ENCODE measurements at regions not wholly inside any gene's neighbourhood (a gene's known extent, or its start where the extent isn't known, plus 50 kb on each side); places are given as distances from the start of the nearest gene placed in this dataset.

DNA sequence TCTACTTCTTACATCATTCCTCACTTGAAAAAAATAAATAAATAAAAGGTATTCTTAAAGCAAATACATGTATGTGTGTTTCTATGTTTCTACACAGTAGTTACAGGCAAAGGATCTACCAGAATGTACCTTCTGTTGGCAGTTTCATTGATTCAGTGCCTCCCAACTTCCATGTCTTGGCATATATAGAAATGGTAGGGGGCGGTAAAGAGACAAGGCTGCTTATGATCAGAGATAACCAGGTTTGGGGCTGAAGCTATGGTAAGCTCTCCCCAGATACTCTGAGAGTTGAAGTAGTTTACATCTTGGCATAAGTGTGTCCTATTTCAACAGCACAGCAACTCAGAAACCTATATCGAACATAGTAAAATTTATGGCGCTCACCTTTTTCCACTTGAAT, 1075.4 kb upstream of the C9orf72 start:
- TF ChIP-seq, protein P1, sequence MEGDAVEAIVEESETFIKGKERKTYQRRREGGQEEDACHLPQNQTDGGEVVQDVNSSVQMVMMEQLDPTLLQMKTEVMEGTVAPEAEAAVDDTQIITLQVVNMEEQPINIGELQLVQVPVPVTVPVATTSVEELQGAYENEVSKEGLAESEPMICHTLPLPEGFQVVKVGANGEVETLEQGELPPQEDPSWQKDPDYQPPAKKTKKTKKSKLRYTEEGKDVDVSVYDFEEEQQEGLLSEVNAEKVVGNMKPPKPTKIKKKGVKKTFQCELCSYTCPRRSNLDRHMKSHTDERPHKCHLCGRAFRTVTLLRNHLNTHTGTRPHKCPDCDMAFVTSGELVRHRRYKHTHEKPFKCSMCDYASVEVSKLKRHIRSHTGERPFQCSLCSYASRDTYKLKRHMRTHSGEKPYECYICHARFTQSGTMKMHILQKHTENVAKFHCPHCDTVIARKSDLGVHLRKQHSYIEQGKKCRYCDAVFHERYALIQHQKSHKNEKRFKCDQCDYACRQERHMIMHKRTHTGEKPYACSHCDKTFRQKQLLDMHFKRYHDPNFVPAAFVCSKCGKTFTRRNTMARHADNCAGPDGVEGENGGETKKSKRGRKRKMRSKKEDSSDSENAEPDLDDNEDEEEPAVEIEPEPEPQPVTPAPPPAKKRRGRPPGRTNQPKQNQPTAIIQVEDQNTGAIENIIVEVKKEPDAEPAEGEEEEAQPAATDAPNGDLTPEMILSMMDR (IDR thresholded peaks at IDR 0.05): no peak
- no peak for TF ChIP-seq EP300 (IDR thresholded peaks at IDR 0.05)

All from ovary (tissue), 3 donors.